H7 (cell line): ENCODE measurements at regions not wholly inside any gene's neighbourhood (a gene's known extent, or its start where the extent isn't known, plus 50 kb on each side); places are given as distances from the start of the nearest gene placed in this dataset.
"Not testable (repeated sequence)": the region's sequence is repeated elsewhere in the genome, so short reads cannot be mapped to it uniquely, and the experiment has no call there.

ENCODE experiments used
- DNase-seq: peaks from one replicate; pipeline ENCODE4 v3.0.0; 2012
- H3K27me3 ChIP-seq: 2 replicates; pipeline ENCODE4 v1.6.0; 2011; ENCODE audit warnings: mild to moderate bottlenecking, low read length; ENCODE audit not compliant: control insufficient read depth, insufficient read depth
- H3K36me3 ChIP-seq: replicated peaks from 2 replicates; pipeline ENCODE4 v1.5.1; 2011; ENCODE audit warnings: low read length; ENCODE audit not compliant: control insufficient read depth, insufficient read depth
- H3K4me3 ChIP-seq: 2 replicates; pipeline ENCODE4 v1.5.1; 2011; ENCODE audit warnings: low read depth, mild to moderate bottlenecking, control low read depth, low read length, moderate library complexity; ENCODE audit not compliant: insufficient read depth

GRCh38 chr14:28983279-28983678 is 216.7 kb downstream of the FOXG1 start:
- no peaks in the 10 kb centered on the region for H3K36me3 ChIP-seq
- no peak overlapping the region for H3K4me3 ChIP-seq
- no peaks in the 10 kb centered on the region for H3K27me3 ChIP-seq
- DNase-seq, result no peak

- Histone ChIP-seq H3K4me3 (no peak overlapping the region), H3K36me3 (no peaks in the 10 kb centered on the region), H3K27me3 (no peaks in the 10 kb centered on the region)
- DNase-seq, result no peak
These were observed 220.9 kb downstream of the FOXG1 start for GRCh38 chr14:28987516-28987915.

- not testable (repeated sequence) for DNase-seq, H3K4me3 ChIP-seq, H3K27me3 ChIP-seq, H3K36me3 ChIP-seq
These were observed 230.6 kb downstream of the FOXG1 start for GRCh38 chr14:28997196-28997595.

DNA sequence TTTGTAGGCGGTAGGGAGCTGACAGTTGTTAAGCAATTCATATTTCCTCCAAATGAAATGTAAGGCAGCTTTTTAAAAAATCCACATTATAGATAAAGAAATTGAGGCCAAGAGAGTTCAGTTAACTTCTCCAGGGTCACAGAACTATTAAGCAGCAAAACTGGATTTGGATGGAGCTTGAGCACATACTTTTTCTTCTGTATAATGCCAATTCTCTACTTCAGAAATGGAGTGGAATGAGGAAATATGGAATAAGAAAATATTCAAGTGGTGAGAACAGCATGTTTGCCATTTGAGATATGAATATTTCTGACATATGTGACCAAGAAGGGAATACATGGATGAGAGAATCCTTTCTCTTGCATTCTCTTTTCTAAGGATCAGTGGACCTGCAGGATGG is 233.1 kb downstream of the FOXG1 start:
- no peak for DNase-seq
- Histone ChIP-seq H3K27me3 (no peaks in the 10 kb centered on the region), H3K4me3 (no peak overlapping the region), H3K36me3 (no peaks in the 10 kb centered on the region)

DNA sequence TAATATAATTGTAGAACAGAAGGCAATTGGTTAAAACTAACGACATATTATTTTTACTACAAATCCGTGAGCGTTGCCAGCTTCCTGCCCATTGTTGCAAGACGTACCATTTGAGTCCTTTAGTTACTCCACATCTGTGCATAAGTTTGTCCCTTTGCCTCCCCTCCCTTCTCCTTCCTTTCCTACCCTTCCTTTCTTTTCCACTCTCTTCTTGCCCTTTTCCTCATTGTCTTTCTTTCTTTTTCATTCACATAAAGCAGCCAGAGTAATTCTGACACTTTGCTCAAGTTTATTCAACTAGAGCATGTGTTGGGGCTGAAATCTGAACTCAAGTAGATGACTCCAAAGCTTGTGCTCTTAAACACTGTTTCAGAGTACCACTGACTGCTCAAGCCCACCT is 239.1 kb downstream of the FOXG1 start:
- no peak for DNase-seq
- Histone ChIP-seq H3K36me3 (no peaks in the 10 kb centered on the region), H3K4me3 (no peak overlapping the region), H3K27me3 (no peaks in the 10 kb centered on the region)

- no peak for DNase-seq
- Histone ChIP-seq H3K36me3 (no peaks in the 10 kb centered on the region), H3K27me3 (no peaks in the 10 kb centered on the region), H3K4me3 (no peak overlapping the region)
These were observed 241.4 kb downstream of the FOXG1 start for GRCh38 chr14:29007990-29008389.

GRCh38 chr14:29016050-29016900 is 249.7 kb downstream of the FOXG1 start:
- DNase-seq, result peak; percentile 11
- H3K27me3 ChIP-seq, result no peaks in the 10 kb centered on the region
- H3K4me3 ChIP-seq, result no peak overlapping the region
- H3K36me3 ChIP-seq, result no peaks in the 10 kb centered on the region

DNA sequence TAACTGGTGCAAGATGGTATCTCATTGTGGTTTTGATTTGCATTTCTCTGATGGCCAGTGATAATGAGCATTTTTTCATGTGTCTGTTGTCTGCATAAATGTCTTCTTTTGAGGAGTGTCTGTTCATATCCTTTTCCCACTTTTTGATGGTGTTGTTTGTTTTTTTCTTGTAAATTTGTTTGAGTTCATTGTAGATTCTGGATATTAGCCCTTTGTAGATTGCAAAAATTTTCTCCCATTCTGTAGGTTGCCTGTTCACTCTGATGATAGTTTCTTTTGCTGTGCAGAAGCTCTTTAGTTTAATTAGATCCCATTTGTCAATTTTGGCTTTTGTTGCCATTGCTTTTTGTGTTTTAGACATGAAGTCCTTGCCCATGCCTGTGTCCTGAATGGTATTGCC is 256.9 kb downstream of the FOXG1 start:
- not testable (repeated sequence) for DNase-seq, H3K4me3 ChIP-seq, H3K27me3 ChIP-seq, H3K36me3 ChIP-seq

DNA sequence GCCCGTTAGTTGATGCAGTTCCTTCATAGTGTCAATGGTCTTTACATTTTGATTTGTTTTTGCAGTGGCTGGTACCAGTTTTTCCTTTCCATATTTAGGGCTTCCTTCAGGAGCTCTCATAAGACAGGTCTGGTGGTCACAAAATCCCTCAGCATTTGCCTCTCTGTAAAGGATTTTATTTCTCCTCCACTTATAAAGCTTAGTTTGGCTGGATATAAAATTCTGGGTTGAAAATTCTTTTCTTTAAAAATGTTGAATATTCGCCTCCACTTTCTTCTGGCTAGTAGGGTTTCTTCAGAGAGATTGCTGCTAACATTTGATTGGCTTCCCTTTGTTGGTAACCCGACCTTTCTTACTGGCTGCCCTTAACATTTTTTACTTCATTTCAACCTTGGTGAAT is 260.9 kb downstream of the FOXG1 start:
- not testable (repeated sequence) for DNase-seq, H3K4me3 ChIP-seq, H3K27me3 ChIP-seq, H3K36me3 ChIP-seq

GRCh38 chr14:29027941-29028705 is 261.5 kb downstream of the FOXG1 start:
- not testable (repeated sequence) for H3K27me3 ChIP-seq, H3K4me3 ChIP-seq, DNase-seq

GRCh38 chr14:29028973-29029582 is 262.5 kb downstream of the FOXG1 start:
- H3K27me3 ChIP-seq, result no peaks in the 10 kb centered on the region
- H3K36me3 ChIP-seq, result no peaks in the 10 kb centered on the region
- no peak for DNase-seq
- H3K4me3 ChIP-seq, result no peak overlapping the region

More at GRCh38 chr14:29027941-29028705, 261.5 kb downstream of the FOXG1 start:
- not testable (repeated sequence) for H3K36me3 ChIP-seq

DNA sequence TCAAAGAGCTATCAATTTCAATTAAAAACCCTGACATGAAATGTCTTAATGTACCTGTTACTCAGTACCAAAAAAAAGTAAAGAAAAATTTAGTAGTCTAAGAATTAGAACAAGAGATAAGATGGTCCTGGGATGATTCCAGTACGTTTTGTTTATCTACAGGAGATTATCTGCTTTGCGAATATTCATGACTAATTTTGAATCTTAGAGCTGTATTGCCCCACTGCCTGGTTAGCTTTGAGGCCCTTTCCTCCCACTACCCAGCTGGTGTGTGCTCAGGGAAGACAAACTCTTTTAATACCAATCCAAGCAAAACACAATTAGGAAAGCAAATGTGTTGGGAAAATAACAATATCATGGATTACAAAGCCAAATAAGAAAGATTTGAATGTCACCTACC is 263.5 kb downstream of the FOXG1 start:
- Histone ChIP-seq H3K4me3 (no peak overlapping the region), H3K27me3 (no peaks in the 10 kb centered on the region), H3K36me3 (no peaks in the 10 kb centered on the region)
- DNase-seq, result no peak

GRCh38 chr14:29030970-29031369 is 264.4 kb downstream of the FOXG1 start:
- H3K36me3 ChIP-seq, result no peaks in the 10 kb centered on the region
- no peak overlapping the region for H3K4me3 ChIP-seq
- H3K27me3 ChIP-seq, result no peaks in the 10 kb centered on the region
- DNase-seq, result no peak

DNA sequence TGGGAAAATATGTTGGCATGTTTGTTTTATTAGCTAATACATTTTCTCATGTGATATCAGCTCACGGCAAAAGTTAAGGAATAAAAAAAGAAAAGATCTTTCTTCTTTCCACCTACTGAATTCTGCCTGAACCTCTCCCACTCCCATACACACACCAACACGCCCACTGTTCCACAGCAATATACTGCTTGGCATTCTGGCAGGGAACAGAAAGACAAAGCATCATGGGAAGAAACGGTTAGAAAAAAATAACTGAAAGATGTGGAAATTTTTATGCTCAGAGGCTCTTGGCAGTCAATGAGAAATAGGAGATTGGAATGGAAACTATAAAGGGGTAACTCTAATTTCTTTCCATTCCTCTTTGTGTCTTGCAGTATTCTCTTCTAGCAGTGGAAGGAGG is 268.5 kb downstream of the FOXG1 start:
- H3K36me3 ChIP-seq, result no peaks in the 10 kb centered on the region
- no peak for DNase-seq
- H3K27me3 ChIP-seq, result no peaks in the 10 kb centered on the region

DNA sequence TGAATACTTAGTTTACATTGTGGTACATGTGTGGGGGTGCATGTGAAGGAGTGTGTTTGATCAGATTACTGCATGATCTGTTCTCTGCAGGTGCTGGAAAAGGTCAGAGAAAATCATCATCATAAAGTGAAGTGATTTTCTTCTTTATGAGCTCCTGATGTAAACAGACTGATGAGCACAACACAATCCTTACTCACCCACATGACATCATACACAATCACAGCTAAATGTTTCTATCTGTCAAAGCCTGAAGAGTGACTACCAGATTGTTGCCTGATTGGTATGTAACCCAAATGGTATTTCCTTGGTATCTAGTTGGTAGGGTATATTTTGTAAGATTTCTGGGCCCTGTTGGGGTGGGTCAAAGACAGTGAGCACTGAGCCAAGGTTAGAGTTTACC is 270.8 kb downstream of the FOXG1 start:
- no peak for DNase-seq
- Histone ChIP-seq H3K36me3 (no peaks in the 10 kb centered on the region), H3K27me3 (no peaks in the 10 kb centered on the region), H3K4me3 (no peak overlapping the region)

More for the DNA sequence above, 268.5 kb downstream of the FOXG1 start:
- H3K4me3 ChIP-seq, result no peak overlapping the region
